NCI-H1105 treated with DMSO at 0.1 percent for 48 hours (cell line): ENCODE measurements at regions not wholly inside any gene's neighbourhood (a gene's known extent, or its start where the extent isn't known, plus 50 kb on each side); places are given as distances from the start of the nearest gene placed in this dataset.

ENCODE experiments used
- DNase-seq: peaks from one replicate; lab custom pipeline; 2025; lab: John Stamatoyannopoulos, UW

DNA sequence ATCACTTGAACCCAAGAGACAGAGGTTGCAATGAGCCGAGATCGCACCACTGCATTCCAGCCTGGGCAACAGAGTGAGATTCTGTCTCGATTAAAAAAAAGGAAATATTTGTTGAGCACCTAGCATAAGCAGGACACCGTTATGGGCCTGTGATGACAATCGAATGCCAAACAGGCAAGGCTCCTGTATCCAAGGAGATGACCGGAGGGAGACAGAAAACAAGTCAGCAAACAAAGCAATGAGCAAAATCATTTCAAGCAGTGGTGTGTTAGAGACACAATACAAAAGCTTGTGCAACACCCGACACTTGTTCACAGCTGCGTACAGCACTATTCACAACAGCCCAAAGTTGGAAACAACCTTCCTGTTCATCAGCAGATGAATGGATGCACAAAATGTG is 87.1 kb upstream of the CPEB4 start:
- DNase-seq: no peak

DNA sequence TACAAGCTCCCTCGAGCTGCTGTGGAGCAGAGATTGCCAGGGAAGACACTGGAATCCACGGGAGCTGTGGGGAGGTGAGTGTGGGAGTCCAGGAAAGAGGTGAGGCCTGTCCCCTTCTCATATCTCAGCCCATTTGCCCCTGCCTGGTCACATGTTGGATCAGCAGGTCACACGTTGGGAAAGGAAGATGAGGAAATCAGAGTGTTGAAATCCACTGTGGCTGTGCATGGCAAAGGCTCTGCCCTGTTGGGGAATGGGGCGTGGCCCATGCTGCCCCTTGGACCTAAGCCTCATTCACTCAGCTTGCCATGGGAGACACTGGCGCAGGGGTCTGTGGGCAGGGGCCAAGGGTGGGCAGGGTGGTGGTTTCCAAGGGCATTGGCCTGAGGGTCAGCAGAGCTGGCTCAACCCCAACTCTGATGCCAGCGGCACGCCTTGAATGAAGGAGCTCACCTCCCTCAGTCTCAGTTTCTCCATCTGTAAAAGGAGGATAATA is 85.4 kb upstream of the CPEB4 start:
- no peak for DNase-seq

DNA sequence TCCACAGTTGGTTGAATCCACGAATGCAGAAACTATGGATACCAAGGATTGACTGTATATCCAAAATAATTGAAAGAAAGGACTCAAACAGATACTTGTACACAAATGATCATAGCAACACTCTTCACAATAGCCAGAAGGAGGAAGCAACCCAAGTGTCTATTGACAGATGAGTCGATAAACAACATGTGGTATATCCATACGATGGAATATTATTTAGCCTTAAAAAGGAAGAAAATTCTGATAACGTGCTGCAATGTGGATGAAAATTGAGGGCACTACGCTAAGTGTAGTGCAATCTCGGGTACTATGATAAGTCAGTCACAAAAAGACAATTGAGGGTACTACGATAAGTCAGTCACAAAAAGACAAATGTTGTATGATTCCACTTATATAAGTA is 83.6 kb upstream of the CPEB4 start:
- DNase-seq: no peak

DNA sequence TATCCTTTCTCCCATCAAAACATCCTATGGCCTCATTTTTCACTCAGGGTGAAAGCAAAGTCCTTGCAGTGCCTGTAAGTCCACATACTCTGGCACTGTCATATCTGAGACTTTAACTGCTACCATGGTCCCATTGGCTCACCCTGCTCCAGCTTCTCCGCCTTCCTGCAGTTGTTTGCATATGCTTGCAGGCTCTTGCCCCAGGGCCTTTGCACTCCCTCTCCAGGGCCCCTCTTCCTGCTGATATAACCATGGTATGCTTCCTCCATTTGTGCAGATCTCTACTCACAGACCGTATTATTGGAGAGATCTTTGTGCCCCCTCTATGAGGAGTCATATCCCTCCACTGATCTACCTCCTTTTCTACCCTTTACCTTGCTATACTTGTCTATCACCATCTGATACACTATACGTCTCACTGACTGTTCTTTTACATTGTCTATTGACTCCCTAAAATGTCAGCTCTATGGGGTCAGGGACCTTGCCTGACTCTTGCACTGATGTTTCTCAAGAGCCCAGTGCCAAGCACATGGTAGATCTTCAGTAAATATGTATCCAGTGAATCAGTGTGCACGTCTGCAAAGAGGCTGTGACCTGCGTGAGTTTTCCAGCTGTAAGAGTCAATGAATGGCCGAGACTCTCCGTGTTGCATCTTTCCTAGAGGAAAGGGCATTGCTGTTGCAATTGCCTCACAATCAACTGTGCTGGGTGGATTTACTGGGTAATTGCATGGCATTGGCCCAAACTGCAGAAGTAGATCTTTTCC is 81.7 kb upstream of the CPEB4 start:
- no peak for DNase-seq

DNA sequence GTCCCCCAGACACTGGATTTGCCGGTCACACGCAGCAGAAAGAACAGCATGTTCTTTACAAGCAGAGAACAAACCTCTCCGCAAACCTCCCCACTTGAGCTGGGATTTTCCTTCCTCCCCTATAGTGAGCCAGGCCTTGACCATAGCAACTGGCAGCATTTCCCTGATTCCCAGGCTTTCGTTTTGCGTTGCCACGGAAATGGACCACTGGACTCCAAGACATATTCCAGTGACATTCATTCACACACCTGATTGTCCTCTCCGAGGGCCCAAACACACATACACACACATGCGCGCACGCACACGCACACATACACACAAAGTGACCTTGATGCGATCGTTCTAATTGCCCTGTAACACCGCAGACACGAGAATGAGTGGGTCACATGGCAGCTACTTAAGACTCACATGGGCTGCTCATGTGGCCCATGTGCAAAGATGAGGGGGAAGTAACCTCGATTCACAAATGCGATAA is 80.9 kb upstream of the CPEB4 start:
- no peak for DNase-seq

DNA sequence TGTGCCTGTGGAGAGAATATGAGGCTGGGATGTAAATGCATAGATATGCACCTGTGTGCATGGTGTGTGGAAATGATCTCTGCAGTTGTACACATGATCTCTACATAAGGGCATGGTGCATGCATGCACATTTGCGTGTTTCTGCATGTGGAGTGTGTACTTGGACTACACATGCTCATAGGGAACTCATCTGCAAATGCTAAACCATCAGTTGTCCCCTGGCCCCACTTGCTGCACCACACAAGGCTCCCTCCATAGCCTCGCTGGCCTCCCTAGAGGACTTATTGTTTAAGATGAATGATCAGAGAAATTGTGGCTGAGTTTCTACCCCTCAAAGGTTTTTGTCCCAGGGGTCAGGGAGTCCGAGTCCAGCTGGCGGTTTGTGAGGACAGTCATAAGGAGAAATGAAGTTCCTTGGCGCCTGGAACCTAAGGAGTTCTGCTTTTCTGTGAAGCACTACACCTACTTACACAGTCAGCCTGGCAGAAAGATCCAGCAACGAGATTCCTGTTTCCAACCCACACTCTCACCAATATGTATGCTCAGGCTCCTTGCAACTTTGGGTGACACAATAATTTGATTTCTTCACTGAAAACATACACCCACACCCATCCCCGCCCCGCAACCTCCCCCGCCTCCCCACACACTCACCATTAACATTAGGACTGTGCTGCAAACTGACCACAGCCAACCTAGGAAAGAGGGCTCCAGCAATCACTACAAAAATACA is 79.9 kb upstream of the CPEB4 start:
- DNase-seq: no peak

DNA sequence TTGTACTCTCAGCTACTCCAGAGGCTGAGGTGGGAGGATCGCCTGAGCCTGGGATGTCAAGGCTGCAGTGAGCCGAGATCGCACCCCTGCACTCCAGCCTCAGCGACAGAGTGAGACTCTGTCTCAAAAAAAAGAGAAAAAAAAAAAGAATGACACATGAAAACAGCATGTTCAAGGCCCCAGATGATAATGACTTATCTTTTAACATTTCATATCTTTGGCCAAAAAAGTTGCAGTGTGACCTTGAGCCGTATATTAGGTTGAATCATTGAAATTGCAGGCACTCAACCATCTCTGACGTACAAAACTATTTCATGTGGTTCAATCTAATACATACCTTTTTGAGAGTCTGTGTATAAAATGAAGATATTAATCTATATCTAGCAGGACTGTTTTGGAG is 79.1 kb upstream of the CPEB4 start:
- no peak for DNase-seq

DNA sequence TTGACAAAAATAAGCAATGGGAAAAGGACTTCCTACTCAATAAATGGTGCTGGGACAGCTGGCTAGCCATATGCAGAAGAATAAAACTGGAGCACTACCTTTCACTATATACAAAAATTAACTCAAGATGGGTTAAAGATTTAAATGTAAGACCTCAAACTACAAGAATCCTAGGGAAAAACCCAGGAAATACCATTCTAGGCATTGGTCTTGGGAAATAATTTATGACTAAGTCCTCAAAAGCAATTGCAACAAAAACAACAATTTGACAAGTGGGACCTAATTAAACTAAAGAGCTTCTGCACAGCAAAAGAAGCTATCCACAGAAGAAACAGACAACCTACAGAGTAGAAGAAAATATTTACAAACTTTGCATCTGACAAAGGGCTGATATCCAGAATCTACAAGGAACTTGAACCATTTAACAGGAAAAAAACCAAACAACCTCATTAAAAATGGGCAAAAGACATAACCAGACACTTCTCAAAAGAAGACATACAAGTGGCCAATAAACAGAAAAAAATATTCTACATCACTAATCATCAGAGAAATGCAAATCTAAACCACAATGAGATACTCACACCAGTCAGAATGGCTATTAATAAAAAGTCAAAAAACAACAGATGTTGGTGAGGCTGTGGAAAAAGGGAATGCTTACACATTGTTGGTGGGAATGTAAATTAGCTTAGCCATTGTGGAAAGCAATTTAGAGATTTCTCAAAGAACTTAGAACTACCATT is 75.2 kb upstream of the CPEB4 start:
- no peak for DNase-seq

DNA sequence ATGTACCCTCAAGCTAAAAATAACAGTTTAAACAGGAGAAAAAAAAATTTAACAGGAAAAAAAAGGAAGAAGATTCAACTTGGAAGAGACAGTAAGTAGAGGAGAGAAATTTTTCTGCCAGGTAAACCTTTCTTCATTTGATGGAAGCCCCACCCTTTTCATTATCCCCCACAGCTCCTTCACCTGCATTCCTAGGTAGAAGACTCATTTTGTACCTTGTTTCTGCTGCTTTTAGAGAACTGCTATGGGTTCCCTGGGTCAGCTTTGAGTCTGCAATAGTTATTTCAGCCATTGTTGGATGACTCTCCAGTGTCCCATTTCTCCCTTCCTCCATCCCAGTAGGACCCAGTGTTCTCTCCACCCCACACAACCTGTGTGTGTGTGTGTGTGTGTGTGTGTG is 74.1 kb upstream of the CPEB4 start:
- no peak for DNase-seq

DNA sequence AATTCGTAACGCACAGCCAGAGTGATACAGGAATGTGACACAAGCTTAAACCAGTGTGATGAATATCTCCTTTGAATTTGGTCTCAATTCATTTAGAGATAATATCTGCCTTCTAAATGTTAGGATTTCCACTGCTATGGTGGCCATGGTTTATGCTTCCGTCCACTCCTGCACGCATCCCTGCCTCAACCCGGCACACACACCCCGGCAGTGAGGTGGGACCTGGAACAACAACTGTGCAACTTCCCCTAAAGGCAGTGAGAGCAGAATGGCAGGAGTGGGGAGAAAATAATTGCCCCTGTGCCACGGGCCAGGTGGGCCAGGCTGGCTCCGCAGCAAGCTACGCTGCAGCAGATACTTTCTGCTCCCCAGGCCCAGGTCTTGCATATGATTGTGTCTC is 72.6 kb upstream of the CPEB4 start:
- no peak for DNase-seq

DNA sequence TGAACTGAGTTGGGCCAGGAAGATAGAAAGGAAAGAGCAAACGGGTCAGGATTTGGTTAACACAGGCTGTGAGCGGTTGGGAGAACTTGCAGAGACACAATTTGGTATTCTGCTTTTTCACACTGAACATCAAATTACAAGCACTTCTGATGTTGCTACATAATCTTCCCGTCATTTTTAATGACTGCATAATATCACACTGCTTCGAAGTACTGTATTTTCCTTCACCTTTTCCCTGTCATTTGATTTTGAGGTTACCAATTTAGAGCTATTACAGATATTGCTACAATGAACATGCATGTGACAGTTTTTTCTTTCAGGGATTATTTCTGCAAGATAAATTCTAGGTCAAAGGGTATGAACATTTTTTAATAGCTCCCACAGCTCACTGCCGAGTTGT is 71.4 kb upstream of the CPEB4 start:
- DNase-seq: no peak

DNA sequence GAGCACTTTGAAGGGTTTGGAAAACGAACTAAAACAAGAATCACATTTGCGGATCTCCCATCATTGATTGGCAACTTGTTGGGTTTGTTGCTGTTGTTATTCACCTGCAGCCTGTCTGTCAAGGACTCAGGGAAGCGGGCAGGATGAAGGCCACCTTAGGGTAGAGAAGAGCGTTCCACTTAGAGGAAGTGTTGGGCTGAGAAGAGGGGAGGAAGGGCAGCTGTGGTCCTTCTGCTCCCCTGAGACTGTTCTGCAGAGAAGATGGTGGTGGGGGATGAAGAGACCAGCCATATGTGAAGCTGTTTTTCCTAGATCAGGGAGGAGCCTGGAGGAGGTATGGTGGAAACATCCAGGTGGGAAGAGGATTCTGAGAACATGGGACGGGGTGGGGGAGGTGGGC is 70.6 kb upstream of the CPEB4 start:
- no peak for DNase-seq

DNA sequence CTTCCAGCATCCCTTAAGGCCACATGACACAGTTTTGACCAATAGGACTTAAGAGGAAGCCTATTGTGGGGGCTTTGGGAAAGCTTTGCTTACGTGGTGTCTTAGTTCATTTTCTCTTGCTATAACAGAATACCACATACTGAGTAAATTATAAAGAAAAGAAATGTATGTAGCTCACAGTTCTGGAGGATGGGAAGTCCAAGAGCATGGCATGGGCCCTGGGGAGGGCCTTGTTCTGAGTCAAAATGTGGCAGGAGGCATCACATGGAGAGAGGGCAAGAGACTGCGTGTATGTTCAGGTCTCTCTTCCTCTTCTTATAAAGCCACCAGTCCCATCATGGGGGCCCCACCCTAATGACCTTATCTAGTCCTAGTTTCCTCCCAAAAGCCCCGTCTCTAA is 68.6 kb upstream of the CPEB4 start:
- DNase-seq: no peak

DNA sequence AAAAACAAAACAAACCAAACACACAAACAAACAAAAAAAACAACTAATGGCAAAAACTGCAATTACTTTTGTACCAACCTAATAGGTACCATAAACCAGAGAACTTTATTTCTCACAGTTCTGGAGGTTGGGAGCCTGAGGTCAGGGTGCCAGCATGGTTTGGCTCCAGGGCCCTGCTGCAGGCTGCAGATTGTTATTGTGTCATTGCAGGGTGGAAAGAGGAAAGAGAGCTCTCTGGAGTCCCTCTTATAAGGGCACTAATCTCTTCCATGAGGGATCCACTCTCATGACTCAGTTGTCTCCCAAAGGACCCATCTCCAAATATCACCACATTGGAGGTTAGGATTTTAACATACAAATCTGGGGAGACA is 64.9 kb upstream of the CPEB4 start:
- DNase-seq: no peak

DNA sequence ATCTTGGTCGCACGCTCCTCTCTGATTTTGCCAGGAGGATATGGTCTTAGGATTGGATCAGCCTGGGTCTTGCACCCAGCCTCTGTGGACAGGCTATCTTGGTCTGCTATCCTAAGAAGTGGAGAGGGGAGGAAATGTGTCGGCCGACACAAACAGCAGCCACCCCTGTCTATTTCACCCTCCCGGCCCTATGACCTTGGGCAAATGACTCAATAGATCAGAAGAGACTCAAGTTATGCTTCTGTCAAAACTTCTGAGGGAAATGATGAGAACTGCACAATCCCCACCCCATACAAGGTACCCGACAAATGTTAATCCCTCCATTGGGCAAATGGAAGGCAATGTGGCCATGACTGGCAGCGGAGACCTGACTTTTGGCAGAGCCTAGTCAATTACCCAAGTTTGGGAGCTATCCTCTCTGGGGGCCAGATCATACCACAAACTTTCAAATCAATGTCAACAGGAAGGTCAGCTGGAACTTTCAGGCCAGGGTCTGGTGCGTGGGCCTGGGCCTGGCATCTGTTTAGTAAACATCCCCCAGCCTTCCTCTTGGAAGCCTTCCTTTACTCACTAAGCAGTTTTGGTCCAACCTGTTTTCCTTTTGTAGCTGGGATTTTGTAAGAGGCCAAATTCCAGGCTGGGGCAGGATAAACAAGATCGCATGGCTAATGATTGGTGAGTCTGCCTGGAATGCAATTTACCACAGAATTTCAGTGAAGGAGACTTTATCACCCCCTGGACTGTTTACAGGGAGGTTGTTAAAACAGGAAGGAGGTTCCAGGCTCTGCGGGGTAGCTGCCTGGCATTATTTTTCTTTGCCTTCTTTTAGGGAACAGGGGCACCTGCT is 64.2 kb upstream of the CPEB4 start:
- no peak for DNase-seq

DNA sequence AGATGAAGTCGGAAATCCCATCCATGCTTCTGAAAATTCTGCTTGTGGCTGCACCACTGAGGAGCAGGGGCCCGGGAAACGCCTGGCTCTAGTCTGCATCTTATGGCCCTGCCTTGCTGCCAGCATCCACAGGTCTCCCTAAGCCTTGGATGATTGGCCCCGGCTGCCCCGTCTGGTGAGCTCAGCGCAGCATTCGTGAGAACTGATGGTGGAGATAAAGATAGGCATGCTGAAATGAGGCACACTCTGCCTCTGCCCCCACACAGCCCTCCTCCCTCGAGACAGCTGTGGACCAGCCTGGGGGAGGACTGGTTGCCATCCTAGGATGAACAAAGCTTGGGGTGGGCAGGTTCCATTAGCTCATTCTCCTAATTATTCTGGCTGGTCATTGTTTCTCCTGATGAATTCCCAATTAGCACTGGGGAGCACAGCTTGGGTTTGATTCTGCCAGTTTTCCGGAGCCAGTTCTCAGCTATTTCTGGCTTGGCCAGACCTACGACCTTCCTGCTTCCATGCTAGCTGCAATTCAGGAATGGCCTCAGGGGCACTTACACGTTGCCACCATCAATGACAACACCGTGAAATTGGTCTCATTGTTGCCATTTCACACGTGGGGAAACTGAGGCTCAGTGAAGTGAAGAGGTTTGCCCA is 62.8 kb upstream of the CPEB4 start:
- DNase-seq: no peak

DNA sequence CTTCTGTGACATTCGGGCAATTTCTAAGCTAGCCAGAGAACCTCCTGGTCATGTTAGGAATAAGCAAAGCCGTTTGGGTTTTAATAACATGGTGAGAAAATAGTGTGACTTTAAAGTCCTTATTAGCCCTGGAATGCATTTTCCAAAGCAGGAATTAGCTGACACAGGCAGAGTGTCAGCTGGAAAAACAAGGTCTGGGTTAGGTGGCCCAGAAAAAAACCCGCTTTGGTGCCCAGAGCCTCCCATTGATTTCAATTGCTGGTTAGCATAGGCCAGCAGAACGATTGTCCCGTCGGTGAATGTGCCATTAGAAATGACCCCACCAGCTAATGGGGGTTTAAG is 62.1 kb upstream of the CPEB4 start:
- DNase-seq: no peak

DNA sequence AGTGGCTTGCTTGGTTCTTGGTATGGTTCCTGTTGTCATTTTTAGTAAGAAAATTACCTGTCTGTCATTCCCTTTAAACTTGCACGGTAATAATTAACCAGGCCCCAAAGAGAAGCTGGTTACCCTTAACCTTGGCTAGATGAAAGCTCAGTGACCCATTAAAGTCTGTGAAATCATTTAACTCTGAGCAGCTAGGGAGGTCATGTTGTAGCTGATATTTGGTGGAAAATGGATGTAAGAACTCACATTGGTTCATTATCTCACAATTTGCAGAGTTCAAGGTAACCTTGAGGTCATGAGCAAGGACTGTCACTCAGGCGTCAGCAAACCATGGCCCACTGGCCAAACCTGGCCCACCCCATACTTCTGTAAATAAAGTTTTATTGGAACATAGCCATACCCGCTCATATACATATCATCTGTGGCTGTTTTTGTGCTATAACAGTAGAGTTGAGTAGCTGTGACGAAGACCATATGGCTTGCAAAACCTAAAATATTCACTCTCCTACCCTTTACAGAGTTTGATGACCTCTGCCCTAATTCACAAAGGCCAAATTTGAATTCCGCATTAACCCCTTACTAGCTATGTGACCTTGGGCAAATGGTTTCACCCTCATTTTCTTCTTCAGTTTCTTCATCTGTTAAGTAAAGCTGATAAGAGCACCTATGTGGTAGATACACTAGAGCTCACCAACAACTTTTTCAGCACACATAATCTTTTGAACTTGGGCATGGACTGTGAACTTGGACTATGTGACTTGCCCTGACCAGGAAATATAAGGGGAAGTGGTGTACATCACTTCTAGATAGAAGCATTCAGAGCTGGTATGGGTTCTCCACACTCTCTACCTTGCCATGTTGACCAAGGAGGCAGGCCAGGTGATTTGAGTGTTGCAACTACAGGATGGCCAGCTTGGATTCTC is 61.5 kb upstream of the CPEB4 start:
- no peak for DNase-seq

DNA sequence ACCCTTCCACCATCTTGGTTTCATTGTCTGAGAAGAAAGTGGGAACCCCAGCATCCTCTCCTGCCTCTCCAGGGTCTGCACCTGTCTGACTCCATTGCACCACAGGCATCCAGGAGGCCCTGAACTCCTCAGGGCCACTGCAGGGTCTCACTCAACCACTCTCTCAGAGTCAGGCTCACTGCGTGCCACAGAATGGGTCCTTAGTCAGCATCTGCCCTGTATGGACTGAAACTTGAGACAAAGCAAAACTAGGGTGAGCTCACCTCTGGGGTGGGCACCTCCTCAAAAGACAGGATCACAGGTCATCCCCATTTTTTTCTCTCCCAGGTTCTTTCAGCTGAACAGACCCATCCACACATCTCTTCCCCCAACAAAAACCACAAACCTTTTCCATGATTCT is 59.2 kb upstream of the CPEB4 start:
- no peak for DNase-seq

DNA sequence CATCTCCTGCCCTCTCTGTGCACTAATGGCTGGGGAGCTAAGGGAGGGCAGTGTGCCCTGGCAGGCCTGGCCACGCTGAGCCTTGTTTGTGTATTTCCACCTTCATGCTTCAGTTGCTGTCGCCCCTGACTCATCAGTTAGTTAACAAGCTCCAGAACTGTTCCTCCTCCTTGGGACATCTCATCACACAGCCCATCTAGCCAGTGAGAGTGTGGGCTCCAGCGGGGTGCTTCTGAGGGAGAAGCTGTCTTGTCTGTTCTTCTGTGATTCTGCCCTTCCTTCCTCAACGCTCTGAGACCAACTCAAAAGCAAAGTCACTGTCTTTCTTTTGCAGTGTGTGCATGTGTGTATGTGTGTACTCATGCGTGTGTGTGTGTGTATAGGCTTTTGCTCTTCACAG is 58.3 kb upstream of the CPEB4 start:
- no peak for DNase-seq

DNA sequence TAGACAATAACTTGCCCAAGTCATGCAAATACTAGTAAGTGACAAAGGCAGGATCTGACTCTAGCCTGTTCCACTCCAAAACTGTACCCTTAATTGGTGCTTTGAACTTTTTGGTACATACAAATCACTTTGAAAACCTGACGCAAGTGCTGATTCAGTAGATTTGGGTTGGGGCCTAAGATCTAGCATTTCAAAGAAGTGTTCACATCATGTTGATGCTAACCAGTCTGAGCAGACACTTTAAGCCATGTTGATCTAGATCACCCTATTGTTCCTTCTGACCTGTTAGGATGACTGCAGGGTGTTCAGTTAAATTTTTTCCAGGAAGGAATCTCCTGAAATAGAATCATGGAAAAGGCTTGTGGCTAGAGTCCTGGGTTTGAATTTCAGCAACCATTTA is 57.7 kb upstream of the CPEB4 start:
- no peak for DNase-seq
